HAP-1 (cell line): ENCODE measurements at regions not wholly inside any gene's neighbourhood (a gene's known extent, or its start where the extent isn't known, plus 50 kb on each side); places are given as distances from the start of the nearest gene placed in this dataset.
"Not testable (repeated sequence)": the region's sequence is repeated elsewhere in the genome, so short reads cannot be mapped to it uniquely, and the experiment has no call there.

Experiments
- DNase-seq, 2 experiments: peaks; one replicate each; pipeline ENCODE4 v3.0.0-alpha.2; 2016 to 2020; ENCODE audit warnings: low spot score in 2 of 2
- H3K27me3 ChIP-seq: fragments of 250-450 bp; sonication (Bioruptor Pico); 2 replicates; pipeline ENCODE4 v1.5.1; 2020; ENCODE audit warnings: low read depth, mild to moderate bottlenecking, moderate library complexity
- H3K36me3 ChIP-seq: fragments of 250-450 bp; sonication (Bioruptor Pico); replicated peaks from 2 replicates; pipeline ENCODE4 v1.5.1; 2020; ENCODE audit warnings: mild to moderate bottlenecking
- H3K4me1 ChIP-seq: fragments of 250-450 bp; sonication (Bioruptor Pico); 2 replicates; pipeline ENCODE4 v1.5.1; 2020; ENCODE audit warnings: mild to moderate bottlenecking
- H3K4me3 ChIP-seq: fragments of 250-450 bp; sonication (Bioruptor Pico); 2 replicates; pipeline ENCODE4 v1.5.1; 2020; ENCODE audit warnings: mild to moderate bottlenecking, moderate library complexity
- H3K9me3 ChIP-seq: fragments of 250-450 bp; sonication (Bioruptor Pico); 2 replicates; pipeline ENCODE4 v1.5.1; 2020; ENCODE audit warnings: mild to moderate bottlenecking, moderate library complexity
- in situ Hi-C: fragments of 300-500 bp; cut with MboI; formaldehyde crosslinking; loops from 3 replicates; pipeline ENCODE4 v1.14.3; 2020; ENCODE audit warnings: low sequenced_read_pairs, inconsistent platforms, mixed read lengths

GRCh38 chr6:155837474-155837873 lies 381.8 kb upstream of the NOX3 start:
- H3K4me1 ChIP-seq: no peaks in the 10 kb centered on the region
- no peaks in the 10 kb centered on the region for H3K36me3 ChIP-seq
- no peak for DNase-seq
- no peaks in the 10 kb centered on the region for H3K9me3 ChIP-seq
- in situ Hi-C loops: no loop called here
- no peak overlapping the region for H3K4me3 ChIP-seq
- H3K27me3 ChIP-seq: no peaks in the 10 kb centered on the region

- H3K4me3 ChIP-seq: no peak overlapping the region
- no peak for DNase-seq
- no peaks in the 10 kb centered on the region for H3K4me1 ChIP-seq
- H3K9me3 ChIP-seq: no peaks in the 10 kb centered on the region
- no peaks in the 10 kb centered on the region for H3K36me3 ChIP-seq
- in situ Hi-C loops: no loop called here
- H3K27me3 ChIP-seq: no peaks in the 10 kb centered on the region
Measured at GRCh38 chr6:155832596-155832995, 377.0 kb upstream of the NOX3 start.

DNA sequence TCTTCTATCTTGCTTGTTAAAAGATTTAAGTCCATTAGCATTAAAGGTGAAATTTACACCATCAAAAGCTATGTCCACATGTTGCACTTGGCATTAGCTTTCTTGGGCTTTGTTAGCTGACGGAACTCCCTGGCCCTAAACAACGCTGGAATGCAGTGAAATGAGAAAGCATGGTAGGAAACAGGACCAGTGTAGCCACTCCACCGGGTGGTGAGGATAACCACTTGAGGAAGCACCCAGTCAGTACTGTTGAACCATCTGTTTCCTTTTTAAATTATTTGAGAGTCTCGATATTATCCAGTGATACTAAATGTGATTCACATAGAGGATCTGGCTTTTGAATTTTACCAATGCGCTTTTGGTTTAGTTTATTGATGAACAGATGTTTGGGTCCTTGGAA lies 374.9 kb upstream of the NOX3 start:
- in situ Hi-C loops: no loop called here
- H3K36me3 ChIP-seq: no peaks in the 10 kb centered on the region
- H3K9me3 ChIP-seq: no peaks in the 10 kb centered on the region
- H3K4me1 ChIP-seq: no peaks in the 10 kb centered on the region
- H3K27me3 ChIP-seq: no peaks in the 10 kb centered on the region
- no peak for DNase-seq
- no peak overlapping the region for H3K4me3 ChIP-seq

DNA sequence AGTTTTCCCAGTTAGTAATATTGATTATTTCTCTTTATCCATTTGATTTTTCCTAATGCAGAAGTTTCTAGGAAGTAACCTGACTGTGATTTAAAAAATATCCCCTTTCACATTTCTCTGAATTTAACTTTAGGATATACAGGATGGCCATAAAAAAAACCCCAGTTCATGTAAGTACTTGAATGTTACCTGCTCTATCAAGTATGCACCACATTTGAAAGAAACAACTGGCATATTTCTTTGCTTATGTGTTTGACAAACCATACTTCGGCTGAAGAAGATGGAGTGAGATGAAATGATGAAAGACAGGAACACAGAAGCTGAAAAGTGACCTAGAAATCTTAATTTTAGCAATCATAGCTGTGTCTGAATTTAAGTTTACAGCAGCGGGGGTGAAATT lies 374.0 kb upstream of the NOX3 start:
- Histone ChIP-seq H3K27me3 (no peaks in the 10 kb centered on the region), H3K36me3 (no peaks in the 10 kb centered on the region), H3K4me3 (no peak overlapping the region), H3K9me3 (no peaks in the 10 kb centered on the region), H3K4me1 (no peaks in the 10 kb centered on the region)
- DNase-seq: no peak
- in situ Hi-C loops: no loop called here

GRCh38 chr6:155828989-155829388 lies 373.4 kb upstream of the NOX3 start:
- no peak overlapping the region for H3K4me3 ChIP-seq
- H3K36me3 ChIP-seq: no peaks in the 10 kb centered on the region
- in situ Hi-C loops: no loop called here
- H3K4me1 ChIP-seq: no peaks in the 10 kb centered on the region
- no peaks in the 10 kb centered on the region for H3K9me3 ChIP-seq
- no peak for DNase-seq
- H3K27me3 ChIP-seq: no peaks in the 10 kb centered on the region

DNA sequence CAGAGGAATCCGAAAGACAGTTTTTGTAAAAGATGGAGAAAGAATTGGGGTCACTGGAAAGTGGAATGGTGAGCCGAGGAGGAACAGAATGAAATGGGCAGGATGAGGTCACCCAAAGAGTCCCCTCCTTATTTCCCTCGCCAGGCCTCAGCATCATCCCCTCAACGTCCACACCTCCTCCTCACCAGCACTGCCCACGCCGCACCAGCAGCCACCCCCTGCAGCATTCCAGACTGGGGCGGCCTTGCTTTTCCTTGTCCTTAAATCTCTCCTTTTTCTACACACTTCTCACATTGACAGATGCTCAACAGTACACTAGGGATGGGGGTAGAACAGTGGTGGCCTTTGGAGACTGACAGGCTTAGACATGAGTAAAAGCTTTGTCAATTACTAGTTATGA lies 363.1 kb upstream of the NOX3 start:
- in situ Hi-C loops: no loop called here
- H3K9me3 ChIP-seq: no peaks in the 10 kb centered on the region
- H3K36me3 ChIP-seq: no peaks in the 10 kb centered on the region
- no peak overlapping the region for H3K4me3 ChIP-seq
- H3K27me3 ChIP-seq: no peaks in the 10 kb centered on the region
- DNase-seq: no peak
- H3K4me1 ChIP-seq: peaks cover 3% of the 10 kb centered on the region; the same call in 1 of the 2 replicates

GRCh38 chr6:155813548-155813947 lies 357.9 kb upstream of the NOX3 start:
- Histone ChIP-seq H3K9me3 (no peaks in the 10 kb centered on the region), H3K4me1 (peaks cover 3% of the 10 kb centered on the region; the same call in 1 of the 2 replicates), H3K27me3 (no peaks in the 10 kb centered on the region), H3K36me3 (no peaks in the 10 kb centered on the region), H3K4me3 (no peak overlapping the region)
- in situ Hi-C loops: no loop called here
- DNase-seq: no peak

DNA sequence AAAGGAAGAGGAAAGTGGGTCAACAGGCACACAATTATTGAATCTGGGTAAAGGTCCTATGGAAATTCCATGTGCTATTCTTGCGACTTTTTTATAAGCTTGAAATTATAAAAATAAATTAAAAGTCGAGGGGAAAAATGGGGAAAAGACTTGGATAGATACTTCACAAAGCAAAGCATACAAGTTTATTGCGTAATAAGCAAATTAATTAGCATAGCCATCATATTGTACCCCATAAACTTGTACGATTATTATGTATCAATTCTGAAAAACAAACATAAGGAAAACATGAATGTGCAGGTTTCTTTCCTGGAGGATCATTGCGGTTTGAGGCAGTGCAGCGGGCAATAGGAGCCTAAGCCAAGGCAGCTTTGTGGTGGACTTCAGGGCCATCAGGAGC lies 351.6 kb upstream of the NOX3 start:
- H3K9me3 ChIP-seq: no peaks in the 10 kb centered on the region
- H3K36me3 ChIP-seq: no peaks in the 10 kb centered on the region
- H3K27me3 ChIP-seq: no peaks in the 10 kb centered on the region
- DNase-seq: no peak
- no peaks in the 10 kb centered on the region for H3K4me1 ChIP-seq
- in situ Hi-C loops: no loop called here
- H3K4me3 ChIP-seq: no peak overlapping the region

DNA sequence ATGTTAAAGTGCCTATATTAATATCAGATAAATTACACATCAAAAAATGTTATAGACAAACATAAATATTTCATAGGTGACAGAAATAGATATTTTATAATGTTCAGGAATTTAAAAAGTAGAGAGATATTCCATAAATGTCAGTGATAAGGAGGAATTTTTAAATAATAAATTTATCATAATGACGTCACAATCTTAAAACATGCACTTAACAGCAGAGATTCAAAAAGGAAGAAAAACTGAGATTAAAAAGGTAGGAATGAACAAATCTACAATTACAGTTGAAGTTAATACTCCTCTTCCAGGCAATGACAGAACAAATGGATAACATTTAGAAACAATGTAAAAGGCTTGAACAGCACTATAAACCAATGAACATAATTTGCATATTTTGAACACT lies 345.4 kb upstream of the NOX3 start:
- no peaks in the 10 kb centered on the region for H3K4me1 ChIP-seq
- peaks cover 3% of the 10 kb centered on the region; the same call in 1 of the 2 replicates for H3K9me3 ChIP-seq
- DNase-seq: no peak
- in situ Hi-C loops: no loop called here
- H3K36me3 ChIP-seq: no peaks in the 10 kb centered on the region
- no peaks in the 10 kb centered on the region for H3K27me3 ChIP-seq
- H3K4me3 ChIP-seq: no peak overlapping the region

- H3K36me3 ChIP-seq, H3K4me3 ChIP-seq, DNase-seq, in situ Hi-C loops, H3K4me1 ChIP-seq, H3K9me3 ChIP-seq, H3K27me3 ChIP-seq: not testable (repeated sequence)
Measured at GRCh38 chr6:155798876-155799275, 343.2 kb upstream of the NOX3 start.

DNA sequence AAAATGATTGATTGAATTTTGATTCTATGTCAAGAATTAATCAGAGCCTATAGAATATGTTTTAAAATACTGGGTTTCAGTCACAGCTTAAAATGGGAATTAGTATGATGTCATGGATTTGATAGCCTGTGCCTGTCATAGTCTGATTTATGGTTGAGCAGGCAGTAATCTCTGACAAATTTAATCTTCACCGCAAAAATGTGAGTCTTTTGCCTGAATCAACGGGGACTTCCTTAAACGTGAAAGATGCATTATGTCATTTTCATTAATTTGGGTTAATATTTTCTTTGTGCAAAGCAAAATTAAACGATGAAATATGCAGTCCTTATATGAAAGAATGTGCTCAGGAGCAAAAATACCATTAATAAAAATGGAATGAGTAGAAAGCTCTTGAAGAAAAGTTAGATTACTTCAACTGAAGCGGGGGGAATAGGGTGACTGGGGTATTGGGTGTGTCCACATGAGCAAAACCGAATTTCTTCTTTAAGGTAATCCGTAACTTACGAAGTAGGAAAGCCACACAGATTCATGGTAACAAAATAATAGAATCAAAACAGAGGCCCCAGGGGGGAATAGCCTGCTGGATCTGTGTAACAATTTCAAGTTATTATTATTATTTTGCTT lies 339.6 kb upstream of the NOX3 start:
- no peak overlapping the region for H3K4me3 ChIP-seq
- no peak for DNase-seq
- 0 out of 2 replicates have a peak, but pooled peaks cover 4% of the 10 kb centered on the region for H3K4me1 ChIP-seq
- no peaks in the 10 kb centered on the region for H3K36me3 ChIP-seq
- H3K27me3 ChIP-seq: no peaks in the 10 kb centered on the region
- in situ Hi-C loops: no loop called here
- peaks cover 3% of the 10 kb centered on the region; the same call in 1 of the 2 replicates for H3K9me3 ChIP-seq

- H3K36me3 ChIP-seq: no peaks in the 10 kb centered on the region
- no peak overlapping the region for H3K4me3 ChIP-seq
- H3K9me3 ChIP-seq: no peaks in the 10 kb centered on the region
- no peaks in the 10 kb centered on the region for H3K27me3 ChIP-seq
- 0 out of 2 replicates have a peak, but pooled peaks cover 4% of the 10 kb centered on the region for H3K4me1 ChIP-seq
- DNase-seq: no peak
- in situ Hi-C loops: no loop called here
Measured at GRCh38 chr6:155791891-155792290, 336.3 kb upstream of the NOX3 start.

DNA sequence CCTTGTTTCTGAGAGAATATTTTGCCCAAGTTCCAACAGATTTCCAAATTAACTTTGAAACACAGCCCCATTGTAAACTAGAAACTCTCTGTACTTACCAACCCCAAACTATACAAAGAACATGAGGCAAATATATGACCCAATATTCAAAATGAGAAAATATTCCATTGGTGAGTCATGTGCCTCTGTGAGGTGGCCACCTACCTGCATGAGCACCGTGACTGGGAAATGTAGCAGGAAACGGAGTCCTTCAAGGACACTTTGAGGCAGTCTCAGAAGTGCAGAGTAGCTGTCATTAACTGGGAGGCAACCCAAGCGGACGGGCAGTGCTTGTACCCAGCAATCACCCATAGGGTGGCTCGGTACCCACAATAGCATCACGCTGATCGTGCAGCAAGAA lies 335.5 kb upstream of the NOX3 start:
- Histone ChIP-seq H3K27me3 (no peaks in the 10 kb centered on the region), H3K4me3 (no peak overlapping the region), H3K36me3 (no peaks in the 10 kb centered on the region), H3K9me3 (no peaks in the 10 kb centered on the region), H3K4me1 (0 out of 2 replicates have a peak, but pooled peaks cover 4% of the 10 kb centered on the region)
- in situ Hi-C loops: no loop called here
- no peak for DNase-seq

DNA sequence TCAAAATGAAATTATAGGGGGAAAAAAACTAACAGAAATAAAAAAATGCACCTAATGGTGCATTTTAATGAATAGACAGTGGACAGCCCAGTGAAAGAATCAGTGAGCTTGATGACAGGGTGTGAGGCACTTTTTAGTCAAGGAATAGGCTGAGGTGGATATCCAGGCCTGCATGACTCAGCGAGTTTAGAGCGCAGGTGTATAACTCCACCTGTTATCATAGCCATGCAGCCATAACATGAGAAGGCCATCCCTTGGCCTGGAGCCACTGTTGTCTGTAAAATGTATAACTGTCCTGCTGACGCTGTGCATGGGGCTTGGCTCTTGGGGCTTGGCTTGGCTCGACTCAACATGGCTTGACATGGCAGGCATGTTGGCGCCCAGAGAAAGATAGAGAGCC lies 331.5 kb upstream of the NOX3 start:
- Histone ChIP-seq H3K4me1 (0 out of 2 replicates have a peak, but pooled peaks cover 9% of the 10 kb centered on the region), H3K4me3 (no peak overlapping the region), H3K9me3 (no peaks in the 10 kb centered on the region), H3K27me3 (no peaks in the 10 kb centered on the region), H3K36me3 (no peaks in the 10 kb centered on the region)
- no peak for DNase-seq
- in situ Hi-C loops: no loop called here

- 0 out of 2 replicates have a peak, but pooled peaks cover 5% of the 10 kb centered on the region for H3K4me1 ChIP-seq
- no peak for DNase-seq
- in situ Hi-C loops: no loop called here
- no peaks in the 10 kb centered on the region for H3K9me3 ChIP-seq
- H3K27me3 ChIP-seq: no peaks in the 10 kb centered on the region
- H3K4me3 ChIP-seq: no peak overlapping the region
- no peaks in the 10 kb centered on the region for H3K36me3 ChIP-seq
Measured at GRCh38 chr6:155786528-155786927, 330.9 kb upstream of the NOX3 start.
